GM21447 (cell line): ENCODE measurements at regions not wholly inside any gene's neighbourhood (a gene's known extent, or its start where the extent isn't known, plus 50 kb on each side); places are given as distances from the start of the nearest gene placed in this dataset.

Source experiments
- ATAC-seq: cut with Tn5 transposase; IDR thresholded peaks from one replicate; pipeline ENCODE4 v1.9.1; 2021; ENCODE audit not compliant: unreplicated experiment

DNA sequence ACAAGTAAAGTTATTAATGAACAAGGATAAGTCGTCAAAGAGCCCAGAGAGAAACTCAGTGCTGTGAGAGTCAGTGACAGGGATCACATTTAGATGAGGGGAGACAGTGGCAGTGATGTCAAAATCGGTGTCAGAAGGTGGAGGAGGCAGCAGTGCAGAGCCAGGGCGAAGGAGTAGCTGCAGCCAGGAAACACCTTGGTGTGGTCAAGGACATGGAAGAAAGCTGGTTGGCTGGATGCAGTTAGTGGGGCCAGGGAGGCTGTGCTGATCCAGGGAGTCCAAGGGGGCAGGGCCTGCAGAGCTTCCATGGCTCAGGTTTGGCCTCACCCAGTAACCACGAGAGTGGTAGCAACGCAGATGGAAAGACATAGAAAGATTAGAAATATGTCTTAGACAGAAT lies 50.7 kb upstream of the ADORA2B start:
- ATAC-seq = no peak

DNA sequence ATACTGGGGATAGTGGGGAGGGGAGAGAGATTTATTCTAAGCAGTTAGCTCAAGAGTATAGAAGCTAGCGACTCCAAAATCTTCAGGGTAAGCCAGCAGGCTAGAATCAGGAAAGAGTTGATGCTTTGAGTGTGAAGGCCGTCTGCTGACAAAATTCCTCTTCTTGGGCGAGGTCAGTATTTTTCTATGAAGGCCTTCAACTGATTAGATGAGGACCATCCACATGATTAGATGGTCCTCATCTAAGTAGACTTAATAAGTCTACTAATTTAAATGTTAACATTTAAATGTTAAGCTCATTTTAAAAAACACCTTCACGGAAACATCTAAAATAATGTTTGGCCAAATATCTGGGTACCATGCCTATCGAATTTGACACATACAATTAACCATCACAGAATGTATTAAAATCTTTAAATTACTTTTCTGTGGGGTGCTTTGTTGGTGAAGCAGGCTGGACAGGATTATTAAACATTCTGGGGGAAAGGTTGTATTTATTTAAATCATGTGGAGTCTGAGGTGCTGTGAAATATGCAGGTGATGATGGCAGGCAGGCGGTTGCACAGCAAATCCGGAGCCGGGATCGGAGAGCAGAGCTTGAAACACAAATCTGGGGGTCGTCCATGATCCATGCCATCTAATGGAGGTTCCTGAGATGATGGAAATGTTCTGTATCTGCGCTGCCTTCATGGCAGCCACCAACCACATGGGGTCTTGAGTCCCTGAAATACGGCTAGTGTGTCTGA lies 49.8 kb upstream of the ADORA2B start:
- ATAC-seq = no peak
